GM21526 (cell line): ENCODE measurements at regions not wholly inside any gene's neighbourhood (a gene's known extent, or its start where the extent isn't known, plus 50 kb on each side); places are given as distances from the start of the nearest gene placed in this dataset.

Source experiments
- ATAC-seq: cut with Tn5 transposase; IDR thresholded peaks from one replicate; pipeline ENCODE4 v1.9.1; 2021; ENCODE audit warnings: moderate library complexity; ENCODE audit not compliant: unreplicated experiment, low FRiP score

GRCh38 chr22:49367041-49367697 lies 460.5 kb downstream of the BRD1 start:
- ATAC-seq, result no peak

- ATAC-seq, result no peak
Measured at GRCh38 chr22:49366437-49366836, 461.2 kb downstream of the BRD1 start.

- ATAC-seq, result no peak
Measured at GRCh38 chr22:49365910-49366309, 461.8 kb downstream of the BRD1 start.

GRCh38 chr22:49365191-49365837 lies 462.4 kb downstream of the BRD1 start:
- no peak for ATAC-seq

GRCh38 chr22:49364398-49364797 lies 463.3 kb downstream of the BRD1 start:
- ATAC-seq, result no peak

GRCh38 chr22:49363526-49364230 lies 464.0 kb downstream of the BRD1 start:
- ATAC-seq, result no peak

- ATAC-seq, result no peak
Measured at GRCh38 chr22:49362211-49362839, 465.3 kb downstream of the BRD1 start.

- no peak for ATAC-seq
Measured at GRCh38 chr22:49361164-49361563, 466.5 kb downstream of the BRD1 start.

GRCh38 chr22:49360746-49361145 lies 466.9 kb downstream of the BRD1 start:
- no peak for ATAC-seq

GRCh38 chr22:49359076-49359475 lies 468.6 kb downstream of the BRD1 start:
- ATAC-seq, result no peak

GRCh38 chr22:49357661-49358440 lies 469.8 kb downstream of the BRD1 start:
- no peak for ATAC-seq

GRCh38 chr22:49356428-49356827 lies 471.2 kb downstream of the BRD1 start:
- no peak for ATAC-seq

GRCh38 chr22:49355211-49355920 lies 472.3 kb downstream of the BRD1 start:
- ATAC-seq, result no peak

- ATAC-seq, result no peak
Measured at GRCh38 chr22:49354516-49355210, 473.0 kb downstream of the BRD1 start.

- no peak for ATAC-seq
Measured at GRCh38 chr22:49353235-49353634, 474.4 kb downstream of the BRD1 start.

GRCh38 chr22:49352361-49353169 lies 475.1 kb downstream of the BRD1 start:
- ATAC-seq, result no peak

- no peak for ATAC-seq
Measured at GRCh38 chr22:49351761-49352227, 475.9 kb downstream of the BRD1 start.

GRCh38 chr22:49350441-49351121 lies 477.1 kb downstream of the BRD1 start:
- ATAC-seq, result no peak
